Neural cell (in vitro differentiated cells): ENCODE measurements at regions not wholly inside any gene's neighbourhood (a gene's known extent, or its start where the extent isn't known, plus 50 kb on each side); places are given as distances from the start of the nearest gene placed in this dataset.

Experiments used
- H2AFZ ChIP-seq: fragments of 200-600, 300-800 bp; sonication (generic), shearing (Covaris generic); 2 replicates; pipeline ENCODE4 v1.6.0; 2014; ENCODE audit warnings: low read depth, mild to moderate bottlenecking, antibody characterized with exemption, low read length, moderate library complexity
- H3F3A ChIP-seq: fragments of 200-600 bp; shearing (Covaris generic); 2 replicates; pipeline ENCODE4 v1.6.1; 2016; ENCODE audit warnings: mild to moderate bottlenecking, moderate library complexity, mixed read lengths, antibody characterized with exemption, low read length; ENCODE audit not compliant: insufficient read depth, poor library complexity, severe bottlenecking
- H3K27ac ChIP-seq: fragments of 200-600, 300-800 bp; sonication (generic), shearing (Covaris generic); 2 replicates; pipeline ENCODE4 v1.5.1; 2014; ENCODE audit warnings: mild to moderate bottlenecking, low read length, moderate library complexity
- H3K27me3 ChIP-seq: fragments of 300-800, 200-600 bp; sonication (generic), shearing (Covaris generic); 2 replicates; pipeline ENCODE4 v1.6.0; 2014; ENCODE audit warnings: mild to moderate bottlenecking, low read depth, low read length, moderate library complexity; ENCODE audit not compliant: insufficient read depth
- H3K36me3 ChIP-seq: fragments of 300-800, 200-600 bp; sonication (generic), shearing (Covaris generic); 2 replicates; pipeline ENCODE4 v1.5.1; 2014; ENCODE audit warnings: mild to moderate bottlenecking, antibody characterized with exemption, low read length, moderate library complexity; ENCODE audit not compliant: insufficient read depth
- H3K4me2 ChIP-seq: fragments of 300-800, 200-600 bp; sonication (generic), shearing (Covaris generic); 2 replicates; pipeline ENCODE4 v1.6.0; 2014; ENCODE audit warnings: mild to moderate bottlenecking, low read length
- H3K4me3 ChIP-seq: fragments of 300-800, 200-600 bp; sonication (generic), shearing (Covaris generic); 2 replicates; pipeline ENCODE4 v1.5.1; 2014; ENCODE audit warnings: mild to moderate bottlenecking, low read length, moderate library complexity
- H3K79me2 ChIP-seq: fragments of 200-600 bp; shearing (Covaris generic); replicated peaks from 2 replicates; pipeline ENCODE4 v1.6.0; 2014; ENCODE audit warnings: mild to moderate bottlenecking, low read length, moderate library complexity; ENCODE audit not compliant: insufficient read depth
- H3K9ac ChIP-seq: fragments of 300-800, 200-600 bp; sonication (generic), shearing (Covaris generic); 2 replicates; pipeline ENCODE4 v1.6.1; 2016; ENCODE audit warnings: mild to moderate bottlenecking, low read length, mixed read lengths
- H3K9me2 ChIP-seq: fragments of 200-600 bp; shearing (Covaris generic); 2 replicates; pipeline ENCODE4 v1.6.1; 2016; ENCODE audit warnings: mild to moderate bottlenecking, low read length, mixed read lengths; ENCODE audit not compliant: insufficient read depth
- H3K9me3 ChIP-seq: fragments of 200-600, 300-800 bp; sonication (generic), shearing (Covaris generic); 2 replicates; pipeline ENCODE4 v1.6.1; 2016; ENCODE audit warnings: mild to moderate bottlenecking, mixed run types, low read length, moderate library complexity, mixed read lengths
- H4K20me1 ChIP-seq: fragments of 200-600 bp; shearing (Covaris generic); 2 replicates; pipeline ENCODE4 v1.6.1; 2016; ENCODE audit warnings: mild to moderate bottlenecking, mixed run types; ENCODE audit not compliant: insufficient read depth
- CTCF ChIP-seq: fragments of 450-650 bp; IDR thresholded peaks from 2 replicates; pipeline ENCODE4 v1.5.1; 2014; ENCODE audit warnings: antibody characterized with exemption, mild to moderate bottlenecking, moderate library complexity; ENCODE audit not compliant: poor library complexity, severe bottlenecking
- EP300 ChIP-seq: fragments of 450-650 bp; conservative IDR thresholded peaks from 2 replicates; pipeline ENCODE4 v1.6.1; 2014; ENCODE audit warnings: antibody characterized with exemption, mild to moderate bottlenecking, moderate library complexity; ENCODE audit not compliant: poor library complexity, severe bottlenecking
- EZH2 ChIP-seq: fragments of 200-600, 300-800 bp; shearing (Covaris generic), sonication (generic); IDR thresholded peaks from 2 replicates; pipeline ENCODE4 v1.6.1; 2014; ENCODE audit warnings: antibody characterized with exemption, low read length, borderline replicate concordance, mild to moderate bottlenecking; ENCODE audit not compliant: insufficient read depth, poor library complexity, severe bottlenecking
- MXI1 ChIP-seq: fragments of 450-650 bp; conservative IDR thresholded peaks from 2 replicates; pipeline ENCODE4 v1.6.1; 2014; ENCODE audit warnings: antibody characterized with exemption, mild to moderate bottlenecking; ENCODE audit not compliant: poor library complexity, severe bottlenecking
- POLR2AphosphoS5 ChIP-seq: IDR thresholded peaks from 2 replicates; pipeline ENCODE4 v1.6.1; 2012
- RAD21 ChIP-seq: fragments of 450-650 bp; conservative IDR thresholded peaks from 2 replicates; pipeline ENCODE4 v1.6.1; 2014; ENCODE audit warnings: antibody characterized with exemption, mild to moderate bottlenecking, moderate library complexity
- REST ChIP-seq: IDR thresholded peaks from 2 replicates; pipeline ENCODE4 v1.6.1; 2012; ENCODE audit warnings: borderline replicate concordance
- SMC3 ChIP-seq: fragments of 450-650 bp; conservative IDR thresholded peaks from 2 replicates; pipeline ENCODE4 v1.6.1; 2014; ENCODE audit warnings: antibody characterized with exemption, mild to moderate bottlenecking, moderate library complexity; ENCODE audit not compliant: poor library complexity
- TAF1 ChIP-seq: IDR thresholded peaks from 2 replicates; pipeline ENCODE4 v1.6.1; 2012; ENCODE audit warnings: low read depth

DNA sequence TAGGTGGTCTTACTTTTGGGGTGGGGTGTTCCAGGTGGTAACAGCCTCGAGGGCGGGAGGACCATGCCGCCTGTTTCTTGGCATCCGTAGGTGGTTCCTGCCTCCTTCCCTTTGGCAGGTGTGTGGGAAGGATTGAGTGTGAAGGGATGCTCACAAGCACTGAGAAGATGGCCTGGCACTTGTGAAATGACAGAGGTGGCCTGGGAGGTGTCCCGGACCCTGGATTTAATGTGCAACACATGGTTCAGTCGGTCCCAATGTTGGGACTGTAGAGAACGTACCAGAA lies 165.8 kb upstream of the FOXF1 start:
- no peak overlapping the region for H3K27ac ChIP-seq
- no peak for TF ChIP-seq EZH2
- no peak for TF ChIP-seq RAD21
- TF ChIP-seq TAF1, result no peak
- no peak for TF ChIP-seq EP300
- no peak for TF ChIP-seq SMC3
- TF ChIP-seq MXI1, result no peak
- TF ChIP-seq REST, result no peak
- no peak for TF ChIP-seq CTCF
- no peaks in the 10 kb centered on the region for H3K79me2 ChIP-seq
- H3K27me3 ChIP-seq, result no peaks in the 10 kb centered on the region
- no peaks in the 10 kb centered on the region for H4K20me1 ChIP-seq
- no peak overlapping the region for H3K4me2 ChIP-seq
- H3K4me3 ChIP-seq, result no peak overlapping the region
- H3K9me2 ChIP-seq, result no peaks in the 10 kb centered on the region
- H3K36me3 ChIP-seq, result no peaks in the 10 kb centered on the region
- no peaks in the 10 kb centered on the region for H3F3A ChIP-seq
- no peak overlapping the region for H2AFZ ChIP-seq
- H3K9ac ChIP-seq, result no peak overlapping the region
- H3K9me3 ChIP-seq, result no peaks in the 10 kb centered on the region

GRCh38 chr16:86344881-86345280 lies 165.4 kb upstream of the FOXF1 start:
- Histone ChIP-seq H3K36me3 (no peaks in the 10 kb centered on the region), H3K79me2 (no peaks in the 10 kb centered on the region), H3K27ac (no peak overlapping the region), H3K4me3 (no peak overlapping the region), H4K20me1 (no peaks in the 10 kb centered on the region), H3K9me2 (no peaks in the 10 kb centered on the region), H3K9me3 (no peaks in the 10 kb centered on the region), H3F3A (no peaks in the 10 kb centered on the region), H3K4me2 (no peak overlapping the region), H3K9ac (no peak overlapping the region), H2AFZ (no peak overlapping the region), H3K27me3 (no peaks in the 10 kb centered on the region)
- TF ChIP-seq REST (no peak), EP300 (no peak), CTCF (no peak), EZH2 (no peak), SMC3 (no peak), RAD21 (no peak), POLR2AphosphoS5 (no peak), MXI1 (no peak), TAF1 (no peak)
